HG03159 (cell line): ENCODE measurements at regions not wholly inside any gene's neighbourhood (a gene's known extent, or its start where the extent isn't known, plus 50 kb on each side); places are given as distances from the start of the nearest gene placed in this dataset.
A peak's percentile ranks its signal among the peaks of the same experiment; 100 is the strongest.
"Not testable (repeated sequence)": the region's sequence is repeated elsewhere in the genome, so short reads cannot be mapped to it uniquely, and the experiment has no call there.

ENCODE experiments used
- ATAC-seq: cut with Tn5 transposase; IDR thresholded peaks from one replicate; pipeline ENCODE4 v1.9.1; 2021; ENCODE audit warnings: mild to moderate bottlenecking, moderate library complexity; ENCODE audit not compliant: unreplicated experiment

GRCh38 chr7:35853194-35853593, 52.3 kb downstream of the SEPTIN7 start:
- not testable (repeated sequence) for ATAC-seq

- no peak for ATAC-seq
Measured at GRCh38 chr7:35854311-35854710, 53.5 kb downstream of the SEPTIN7 start.

- no peak for ATAC-seq
Measured at GRCh38 chr7:35856175-35856574, 55.3 kb downstream of the SEPTIN7 start.

GRCh38 chr7:35860664-35861063, 59.8 kb downstream of the SEPTIN7 start:
- ATAC-seq = no peak

GRCh38 chr7:35865287-35865686, 64.4 kb downstream of the SEPTIN7 start:
- ATAC-seq = no peak

GRCh38 chr7:35866186-35866585, 65.3 kb downstream of the SEPTIN7 start:
- ATAC-seq = no peak

- not testable (repeated sequence) for ATAC-seq
Measured at GRCh38 chr7:35869117-35869516, 68.3 kb downstream of the SEPTIN7 start.

GRCh38 chr7:35869810-35870209, 69.0 kb downstream of the SEPTIN7 start:
- ATAC-seq = no peak

GRCh38 chr7:35871856-35872255, 71.0 kb downstream of the SEPTIN7 start:
- ATAC-seq = no peak

GRCh38 chr7:35874886-35875285, 74.0 kb downstream of the SEPTIN7 start:
- ATAC-seq = no peak

- ATAC-seq = no peak
Measured at GRCh38 chr7:35875292-35875691, 74.4 kb downstream of the SEPTIN7 start.

- no peak for ATAC-seq
Measured at GRCh38 chr7:35878351-35878750, 77.5 kb downstream of the SEPTIN7 start.

- not testable (repeated sequence) for ATAC-seq
Measured at GRCh38 chr7:35887430-35887829, 86.6 kb downstream of the SEPTIN7 start.

- no peak for ATAC-seq
Measured at GRCh38 chr7:35889001-35889400, 88.1 kb downstream of the SEPTIN7 start.

- no peak for ATAC-seq
Measured at GRCh38 chr7:35889870-35890269, 89.0 kb downstream of the SEPTIN7 start.

- no peak for ATAC-seq
Measured at GRCh38 chr7:35891004-35891830, 90.4 kb downstream of the SEPTIN7 start.

- ATAC-seq = no peak
Measured at GRCh38 chr7:35893649-35894048, 92.8 kb downstream of the SEPTIN7 start.

- ATAC-seq = no peak
Measured at GRCh38 chr7:35894721-35895120, 93.9 kb downstream of the SEPTIN7 start.

- ATAC-seq = no peak
Measured at GRCh38 chr7:35900651-35901050, 99.8 kb downstream of the SEPTIN7 start.

- no peak for ATAC-seq
Measured at GRCh38 chr7:35905555-35905954, 104.7 kb downstream of the SEPTIN7 start.

- peak; percentile 76 for ATAC-seq
Measured at GRCh38 chr7:35906191-35906908, 105.5 kb downstream of the SEPTIN7 start.
